A549 (cell line): ENCODE measurements at regions not wholly inside any gene's neighbourhood (a gene's known extent, or its start where the extent isn't known, plus 50 kb on each side); places are given as distances from the start of the nearest gene placed in this dataset.

Experiments used
- BHLHE40 ChIP-seq: IDR thresholded peaks from 2 replicates; pipeline ENCODE4 v1.6.1; 2012; ENCODE audit warnings: low read depth, low read length, inconsistent platforms
- CBX2 ChIP-seq: fragments of 200-600 bp; sonication (generic); IDR thresholded peaks from 2 replicates; pipeline ENCODE4 v1.6.1; 2016; ENCODE audit warnings: low read depth, mild to moderate bottlenecking, borderline replicate concordance
- CTCF ChIP-seq: fragments of >200 bp; sonication (Bioruptor Twin); formaldehyde crosslinking; IDR thresholded peaks from 3 replicates; pipeline ENCODE4 v1.5.1; 2016
- FOSB ChIP-seq: fragments of 250-450 bp; sonication (Bioruptor Pico); IDR thresholded peaks from 2 replicates; pipeline ENCODE4 v1.5.0; 2020; ENCODE audit warnings: mild to moderate bottlenecking, moderate library complexity
- HMGXB4 ChIP-seq: fragments of 250-450 bp; sonication (Bioruptor Pico); IDR thresholded peaks from 2 replicates; pipeline ENCODE4 v1.5.0; 2021; ENCODE audit warnings: mild to moderate bottlenecking, moderate library complexity, borderline replicate concordance
- JUNB ChIP-seq: fragments of >200 bp; sonication (Bioruptor Twin); formaldehyde crosslinking; IDR thresholded peaks from 2 replicates; pipeline ENCODE4 v1.6.1; 2016
- MAZ ChIP-seq: fragments of 150-350 bp; IDR thresholded peaks from 2 replicates; pipeline ENCODE4 v1.6.1; 2014; ENCODE audit warnings: antibody characterized with exemption, low read depth, low read length, borderline replicate concordance
- NR3C1 ChIP-seq: fragments of >200 bp; sonication (Bioruptor Twin); formaldehyde crosslinking; IDR thresholded peaks from 3 replicates; pipeline ENCODE4 v1.6.1; 2017
- POLR2A ChIP-seq: IDR thresholded peaks from 2 replicates; pipeline ENCODE4 v1.6.1; 2012; ENCODE audit warnings: mild to moderate bottlenecking, low read length
- RAD21 ChIP-seq, 2 experiments: fragments of >200 bp in 1 of 2; sonication (Bioruptor Twin) in 1 of 2; formaldehyde crosslinking in 1 of 2; IDR thresholded peaks in 1 of 2; conservative IDR thresholded peaks in 1 of 2; 2 replicates in 1 of 2; 3 replicates in 1 of 2; pipeline ENCODE4 v1.6.1; 2012 to 2018; ENCODE audit warnings: inconsistent platforms in 1 of 2
- SMC3 ChIP-seq: fragments of >200 bp; sonication (Bioruptor Twin); formaldehyde crosslinking; IDR thresholded peaks from 3 replicates; pipeline ENCODE4 v1.6.1; 2018; ENCODE audit warnings: inconsistent platforms
- TF ChIP-seq, protein P1 (sequence below): IDR thresholded peaks from 2 replicates; pipeline ENCODE4 v1.6.1; 2012
- TF ChIP-seq, protein P2 (sequence below): fragments of 200-600 bp; sonication (generic); IDR thresholded peaks from 2 replicates; pipeline ENCODE4 v1.6.1; 2016; ENCODE audit warnings: antibody characterized with exemption, mild to moderate bottlenecking, moderate library complexity
- TF ChIP-seq, protein P3 (sequence below): fragments of >200 bp; sonication (Bioruptor Twin); formaldehyde crosslinking; IDR thresholded peaks from 2 replicates; pipeline ENCODE4 v1.6.1; 2016

- TF ChIP-seq CTCF (no peak), BHLHE40 (no peak), JUNB (no peak), POLR2A (no peak), RAD21 (conservative IDR thresholded peaks at IDR 0.05 in 1 of 2, IDR thresholded peaks at IDR 0.05 in 1 of 2) (no peak), FOSB (CRISPR knock-in tag) (no peak), CBX2 (no peak), NR3C1 (no peak), SMC3 (no peak), MAZ (no peak), HMGXB4 (CRISPR knock-in tag) (no peak)
- TF ChIP-seq, protein P1, sequence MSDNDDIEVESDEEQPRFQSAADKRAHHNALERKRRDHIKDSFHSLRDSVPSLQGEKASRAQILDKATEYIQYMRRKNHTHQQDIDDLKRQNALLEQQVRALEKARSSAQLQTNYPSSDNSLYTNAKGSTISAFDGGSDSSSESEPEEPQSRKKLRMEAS = no peak
- TF ChIP-seq, protein P2, sequence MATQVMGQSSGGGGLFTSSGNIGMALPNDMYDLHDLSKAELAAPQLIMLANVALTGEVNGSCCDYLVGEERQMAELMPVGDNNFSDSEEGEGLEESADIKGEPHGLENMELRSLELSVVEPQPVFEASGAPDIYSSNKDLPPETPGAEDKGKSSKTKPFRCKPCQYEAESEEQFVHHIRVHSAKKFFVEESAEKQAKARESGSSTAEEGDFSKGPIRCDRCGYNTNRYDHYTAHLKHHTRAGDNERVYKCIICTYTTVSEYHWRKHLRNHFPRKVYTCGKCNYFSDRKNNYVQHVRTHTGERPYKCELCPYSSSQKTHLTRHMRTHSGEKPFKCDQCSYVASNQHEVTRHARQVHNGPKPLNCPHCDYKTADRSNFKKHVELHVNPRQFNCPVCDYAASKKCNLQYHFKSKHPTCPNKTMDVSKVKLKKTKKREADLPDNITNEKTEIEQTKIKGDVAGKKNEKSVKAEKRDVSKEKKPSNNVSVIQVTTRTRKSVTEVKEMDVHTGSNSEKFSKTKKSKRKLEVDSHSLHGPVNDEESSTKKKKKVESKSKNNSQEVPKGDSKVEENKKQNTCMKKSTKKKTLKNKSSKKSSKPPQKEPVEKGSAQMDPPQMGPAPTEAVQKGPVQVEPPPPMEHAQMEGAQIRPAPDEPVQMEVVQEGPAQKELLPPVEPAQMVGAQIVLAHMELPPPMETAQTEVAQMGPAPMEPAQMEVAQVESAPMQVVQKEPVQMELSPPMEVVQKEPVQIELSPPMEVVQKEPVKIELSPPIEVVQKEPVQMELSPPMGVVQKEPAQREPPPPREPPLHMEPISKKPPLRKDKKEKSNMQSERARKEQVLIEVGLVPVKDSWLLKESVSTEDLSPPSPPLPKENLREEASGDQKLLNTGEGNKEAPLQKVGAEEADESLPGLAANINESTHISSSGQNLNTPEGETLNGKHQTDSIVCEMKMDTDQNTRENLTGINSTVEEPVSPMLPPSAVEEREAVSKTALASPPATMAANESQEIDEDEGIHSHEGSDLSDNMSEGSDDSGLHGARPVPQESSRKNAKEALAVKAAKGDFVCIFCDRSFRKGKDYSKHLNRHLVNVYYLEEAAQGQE = no peak
- TF ChIP-seq, protein P3, sequence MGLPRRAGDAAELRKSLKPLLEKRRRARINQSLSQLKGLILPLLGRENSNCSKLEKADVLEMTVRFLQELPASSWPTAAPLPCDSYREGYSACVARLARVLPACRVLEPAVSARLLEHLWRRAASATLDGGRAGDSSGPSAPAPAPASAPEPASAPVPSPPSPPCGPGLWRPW = no peak
Observed at GRCh38 chr13:74751739-74752138, 617.5 kb upstream of the KLF12 start.
